22Rv1 (cell line): ENCODE measurements at regions not wholly inside any gene's neighbourhood (a gene's known extent, or its start where the extent isn't known, plus 50 kb on each side); places are given as distances from the start of the nearest gene placed in this dataset.

Source experiments
- H3K27ac ChIP-seq: fragments of 450-650 bp; 2 replicates; pipeline ENCODE4 v1.5.1; 2017
- ZFX ChIP-seq: fragments of 450-650 bp; IDR thresholded peaks from 2 replicates; pipeline ENCODE4 v1.6.1; 2017; ENCODE audit warnings: antibody characterized with exemption, borderline replicate concordance
- TF ChIP-seq, protein P1 (sequence below): fragments of 450-650 bp; IDR thresholded peaks from 2 replicates; pipeline ENCODE4 v1.5.1; 2017; ENCODE audit warnings: mild to moderate bottlenecking

DNA sequence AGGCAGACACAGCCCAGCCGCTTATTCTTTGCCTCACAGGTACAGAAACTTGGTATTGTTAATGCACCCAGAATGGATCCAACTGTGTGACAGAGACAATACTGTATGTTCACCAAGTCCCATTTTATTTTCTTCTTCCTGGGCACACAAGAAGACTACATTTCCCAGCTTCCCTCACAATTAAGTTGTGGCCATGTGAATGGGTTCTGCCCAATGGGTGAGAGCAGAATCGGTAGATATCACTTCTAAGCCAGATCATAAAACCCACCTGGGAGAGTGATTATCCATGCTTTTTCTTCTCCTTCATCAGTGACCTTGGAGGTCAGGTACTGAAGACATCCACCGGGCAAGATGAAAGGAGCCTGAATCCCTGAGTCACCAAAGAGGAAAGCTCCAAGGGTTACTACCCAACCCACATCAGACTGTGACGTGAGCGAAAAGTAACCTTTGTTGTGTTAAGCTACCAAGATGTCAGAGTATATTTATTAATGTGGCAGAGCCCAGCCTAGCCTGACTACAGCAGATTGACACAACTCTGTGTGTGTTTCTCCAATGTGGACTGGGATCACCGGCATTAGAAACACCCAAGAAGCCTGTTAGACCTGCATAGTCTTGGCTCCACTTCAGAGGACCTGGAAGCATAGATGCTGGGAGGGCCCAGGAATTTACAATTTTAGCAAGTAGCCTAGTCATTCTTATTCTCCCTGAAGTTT, 79.1 kb upstream of the GRIK3 start:
- no peak for TF ChIP-seq ZFX
- TF ChIP-seq, protein P1, sequence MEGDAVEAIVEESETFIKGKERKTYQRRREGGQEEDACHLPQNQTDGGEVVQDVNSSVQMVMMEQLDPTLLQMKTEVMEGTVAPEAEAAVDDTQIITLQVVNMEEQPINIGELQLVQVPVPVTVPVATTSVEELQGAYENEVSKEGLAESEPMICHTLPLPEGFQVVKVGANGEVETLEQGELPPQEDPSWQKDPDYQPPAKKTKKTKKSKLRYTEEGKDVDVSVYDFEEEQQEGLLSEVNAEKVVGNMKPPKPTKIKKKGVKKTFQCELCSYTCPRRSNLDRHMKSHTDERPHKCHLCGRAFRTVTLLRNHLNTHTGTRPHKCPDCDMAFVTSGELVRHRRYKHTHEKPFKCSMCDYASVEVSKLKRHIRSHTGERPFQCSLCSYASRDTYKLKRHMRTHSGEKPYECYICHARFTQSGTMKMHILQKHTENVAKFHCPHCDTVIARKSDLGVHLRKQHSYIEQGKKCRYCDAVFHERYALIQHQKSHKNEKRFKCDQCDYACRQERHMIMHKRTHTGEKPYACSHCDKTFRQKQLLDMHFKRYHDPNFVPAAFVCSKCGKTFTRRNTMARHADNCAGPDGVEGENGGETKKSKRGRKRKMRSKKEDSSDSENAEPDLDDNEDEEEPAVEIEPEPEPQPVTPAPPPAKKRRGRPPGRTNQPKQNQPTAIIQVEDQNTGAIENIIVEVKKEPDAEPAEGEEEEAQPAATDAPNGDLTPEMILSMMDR: no peak
- H3K27ac ChIP-seq: no peak overlapping the region

DNA sequence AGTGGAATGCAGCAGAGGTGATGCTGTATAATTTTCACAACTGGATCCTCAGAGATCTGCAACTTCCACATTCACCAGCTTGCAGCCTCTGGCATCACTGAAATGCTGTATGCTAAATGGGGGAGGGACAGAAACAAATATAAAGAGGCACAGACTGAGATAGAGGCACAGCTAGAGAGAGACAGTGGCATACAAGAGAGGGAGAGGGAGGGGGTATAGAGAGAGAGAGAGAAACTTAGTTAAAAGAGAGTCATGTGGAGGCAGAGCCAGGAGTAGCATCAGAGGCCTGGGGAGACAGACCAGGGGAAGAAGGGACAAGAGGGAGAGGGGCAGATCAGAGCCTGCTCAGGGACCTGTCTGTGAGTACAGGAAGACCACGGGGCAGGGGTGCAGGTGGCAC, 84.5 kb upstream of the GRIK3 start:
- no peak overlapping the region for H3K27ac ChIP-seq
- TF ChIP-seq ZFX: no peak
- TF ChIP-seq, protein P1: no peak

DNA sequence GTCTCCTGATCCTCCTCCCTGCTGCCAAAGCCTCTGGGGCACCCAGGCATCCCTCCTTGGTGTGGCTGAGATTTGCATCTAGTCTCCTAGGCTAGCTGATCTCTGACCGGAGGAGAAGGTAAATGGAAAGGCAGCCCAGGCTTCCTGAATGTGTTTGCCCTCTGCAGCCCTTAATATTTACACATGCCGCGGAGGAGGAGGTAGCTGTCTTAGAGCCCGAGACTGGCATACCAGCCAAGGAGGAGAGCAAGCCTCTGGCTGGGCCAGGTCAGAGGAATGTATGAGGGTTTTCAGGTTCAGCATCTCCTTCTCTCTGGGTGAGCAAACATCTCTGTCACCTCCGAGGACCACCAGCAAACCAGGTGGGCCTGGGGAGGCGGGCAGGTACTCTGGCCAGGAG, 86.0 kb upstream of the GRIK3 start:
- no peak for TF ChIP-seq ZFX
- TF ChIP-seq, protein P1: no peak
- H3K27ac ChIP-seq: no peak overlapping the region

DNA sequence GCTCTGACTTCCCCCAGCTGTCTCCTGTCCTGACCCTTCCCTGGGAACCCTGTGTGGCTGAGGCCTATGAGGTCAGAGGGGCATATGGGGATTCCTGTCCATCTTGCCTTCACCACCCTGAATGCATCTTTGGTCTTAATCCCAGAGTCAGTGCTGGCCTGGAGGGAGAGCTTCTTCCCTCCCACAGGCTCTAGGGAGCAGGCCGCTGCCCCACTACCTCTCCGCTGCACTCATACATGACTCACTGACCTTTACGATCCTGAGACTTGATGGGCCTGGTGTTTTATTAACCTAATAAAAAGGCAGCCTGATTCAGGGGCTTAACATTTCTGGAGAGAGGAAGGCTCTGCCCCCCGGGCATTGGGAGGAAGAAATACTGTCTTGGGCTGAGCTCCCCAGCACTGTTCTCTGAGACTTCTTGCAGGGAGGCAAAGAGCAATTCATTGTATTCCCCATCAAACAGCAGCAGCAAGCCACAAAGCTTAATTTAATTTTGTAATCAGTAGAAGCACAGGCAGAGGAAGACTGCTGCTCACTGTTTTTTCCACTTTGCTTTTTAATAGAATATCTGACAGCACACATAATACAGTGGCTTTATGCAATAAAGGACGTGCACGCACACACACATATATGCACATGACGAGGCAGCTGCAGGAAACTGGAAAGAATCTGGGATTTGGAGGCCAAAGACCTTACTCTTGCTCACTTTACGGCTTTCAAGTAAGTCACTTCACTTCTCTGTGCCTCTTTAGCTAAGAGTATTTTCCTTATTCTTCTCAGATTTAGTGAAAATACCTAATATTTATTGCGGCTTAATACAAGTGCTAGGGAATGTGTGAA, 89.2 kb upstream of the GRIK3 start:
- H3K27ac ChIP-seq: no peak overlapping the region
- TF ChIP-seq ZFX: no peak
- TF ChIP-seq, protein P1: no peak

DNA sequence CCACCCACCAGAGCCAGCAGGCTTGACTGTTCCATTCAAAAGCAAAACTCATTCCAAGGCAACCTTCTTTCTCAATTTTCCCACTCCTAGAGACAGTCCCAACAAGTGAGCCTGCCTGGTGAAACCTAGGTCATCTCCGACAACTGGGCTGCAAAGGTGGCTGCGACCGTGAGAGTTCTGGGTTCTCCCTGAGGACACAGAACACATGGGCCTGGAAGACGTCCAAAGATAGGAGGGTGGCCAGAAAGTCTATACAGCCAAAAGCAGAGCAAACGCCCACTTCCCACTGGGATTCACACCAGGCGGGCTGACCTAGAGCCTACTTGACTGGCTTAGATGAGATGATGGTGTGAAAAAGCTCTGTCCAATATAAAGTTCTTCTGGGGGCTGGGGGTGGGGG, 90.2 kb upstream of the GRIK3 start:
- TF ChIP-seq, protein P1: no peak
- TF ChIP-seq ZFX: no peak
- H3K27ac ChIP-seq: no peak overlapping the region

DNA sequence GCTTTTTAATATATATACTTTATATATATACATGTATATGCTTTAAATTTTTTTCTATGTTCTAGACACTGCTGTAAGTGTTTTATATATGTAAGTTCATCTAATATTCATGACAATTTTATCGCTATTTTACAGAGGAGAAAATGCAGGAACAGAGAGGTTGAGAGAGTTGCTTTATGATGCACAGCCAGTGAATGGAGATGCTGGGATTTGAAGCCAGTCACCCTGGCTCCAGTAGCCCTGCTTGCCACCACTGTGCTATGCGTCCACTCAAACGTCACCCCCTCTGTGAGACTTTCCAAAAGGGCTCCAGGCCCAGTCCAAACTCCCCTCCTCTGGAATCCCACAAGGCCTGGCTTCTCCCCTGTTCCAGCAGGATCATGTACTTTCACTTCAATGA, 91.0 kb upstream of the GRIK3 start:
- TF ChIP-seq, protein P1: no peak
- no peak for TF ChIP-seq ZFX
- no peak overlapping the region for H3K27ac ChIP-seq

DNA sequence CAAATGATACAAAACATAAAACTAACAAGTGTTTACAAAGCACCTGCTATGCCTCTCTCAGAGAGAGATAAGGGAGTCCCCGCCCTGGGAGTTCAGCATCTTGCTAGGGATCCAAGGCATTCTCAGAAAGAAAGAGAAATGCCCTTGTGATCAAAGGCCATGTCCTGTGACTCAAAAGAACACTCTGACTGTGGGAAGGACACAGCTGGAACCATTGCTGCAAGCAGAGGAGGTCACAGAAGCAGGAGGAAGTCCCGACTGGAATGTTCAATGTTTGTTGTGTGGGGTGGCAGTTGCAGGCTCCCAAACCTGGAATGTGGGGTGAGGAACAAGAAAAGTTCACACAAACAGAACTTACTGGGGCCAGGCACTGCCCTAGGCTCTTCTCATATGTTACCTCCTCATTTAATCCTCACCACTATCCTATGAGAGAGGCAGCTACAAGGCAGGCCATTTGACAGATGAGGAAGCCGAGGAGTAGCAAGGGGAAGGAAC, 93.0 kb upstream of the GRIK3 start:
- TF ChIP-seq ZFX: no peak
- TF ChIP-seq, protein P1: no peak
- H3K27ac ChIP-seq: no peak overlapping the region
